Right cardiac atrium (tissue), 5 donors: ENCODE measurements at regions not wholly inside any gene's neighbourhood (a gene's known extent, or its start where the extent isn't known, plus 50 kb on each side); places are given as distances from the start of the nearest gene placed in this dataset.

Experiments used
- ATAC-seq, 2 donors: fragments of 200-7000 bp; cut with Tn5 transposase; one replicate each; pipeline versions ENCODE4 v1.8.0 to v1.9.1; 2020; ENCODE audit warnings: moderate library complexity in 2 of 2, mild to moderate bottlenecking in 1 of 2
- DNase-seq, 3 donors: peaks; one replicate each; pipeline ENCODE4 v3.0.0-alpha.2; 2020
- H3K27ac ChIP-seq: one replicate; pipeline ENCODE4 v1.5.1; 2013; ENCODE audit warnings: mild to moderate bottlenecking, low read length, control low read depth, moderate library complexity
- H3K27me3 ChIP-seq: one replicate; pipeline ENCODE4 v1.6.1; 2013; ENCODE audit not compliant: control insufficient read depth, insufficient read depth
- H3K4me1 ChIP-seq: one replicate; pipeline ENCODE4 v1.6.1; 2013; ENCODE audit warnings: low read length; ENCODE audit not compliant: control insufficient read depth, insufficient read depth
- H3K4me3 ChIP-seq: one replicate; pipeline ENCODE4 v1.5.1; 2013; ENCODE audit warnings: low read length, control low read depth
- H3K9me3 ChIP-seq: one replicate; pipeline ENCODE4 v1.6.1; 2013; ENCODE audit warnings: low read length; ENCODE audit not compliant: control insufficient read depth
- WGBS: extraction: QIAGEN DNeasy Blood & Tissue Kit; methylation state at CpG from one replicate; pipeline ENCODE4 v1.1.7; 2013; 5-methylcytosine and 5-hydroxymethylcytosine counted together
- intact Hi-C, 4 donors: fragments of 100-400 bp; cut with DNase I; formaldehyde crosslinking; loops; one replicate each; pipeline versions ENCODE4 v1.11.0 to v1.14.0; 2022 to 2023
- donor health status: healthy with polysubstance abuse.
- donor health status: DM: no; HTN: yes; CAD: no.
- donor health status: DM: no; HTN: no; CAD: no.
- donor health status: DM: no; HTN: yes; CAD: no; lungs with severe emphysema.
- donor health status: DM: yes; HTN: yes; CAD: no.

- no peak for ATAC-seq
Observed at GRCh38 chr20:24812373-24812772, 136.7 kb upstream of the CST7 start.

GRCh38 chr20:24813080-24813479 lies 136.0 kb upstream of the CST7 start:
- H3K27me3 ChIP-seq, result no peaks in the 10 kb centered on the region
- intact Hi-C loops, result no loop called here
- 87% methylated on average over 35 of the region's 35 CpGs for WGBS
- no peaks in the 10 kb centered on the region for H3K9me3 ChIP-seq
- no peak overlapping the region for H3K4me3 ChIP-seq
- no peaks in the 10 kb centered on the region for H3K4me1 ChIP-seq
- no peak for ATAC-seq
- no peak overlapping the region for H3K27ac ChIP-seq
- DNase-seq, result no peak

More at GRCh38 chr20:24812373-24812772, 136.7 kb upstream of the CST7 start:
- no peak for DNase-seq
- no peak overlapping the region for H3K27ac ChIP-seq
- H3K9me3 ChIP-seq, result no peaks in the 10 kb centered on the region
- intact Hi-C loops, result no loop called here
- no peak overlapping the region for H3K4me3 ChIP-seq
- H3K4me1 ChIP-seq, result no peaks in the 10 kb centered on the region
- 68% methylated on average over 6 of the region's 6 CpGs for WGBS
- no peaks in the 10 kb centered on the region for H3K27me3 ChIP-seq

- Histone ChIP-seq H3K4me3 (no peak overlapping the region), H3K27ac (no peak overlapping the region), H3K4me1 (no peaks in the 10 kb centered on the region), H3K27me3 (no peaks in the 10 kb centered on the region), H3K9me3 (no peaks in the 10 kb centered on the region)
- no peak for ATAC-seq
- 80% methylated on average over 5 of the region's 5 CpGs for WGBS
- intact Hi-C loops, result no loop called here
- DNase-seq, result no peak
Observed at GRCh38 chr20:24813496-24813895, 135.6 kb upstream of the CST7 start.

GRCh38 chr20:24813936-24814335 lies 135.1 kb upstream of the CST7 start:
- H3K4me3 ChIP-seq, result no peak overlapping the region
- H3K4me1 ChIP-seq, result no peaks in the 10 kb centered on the region
- WGBS, result 83% methylated on average over 6 of the region's 6 CpGs
- no peak overlapping the region for H3K27ac ChIP-seq
- intact Hi-C loops, result no loop called here
- no peaks in the 10 kb centered on the region for H3K9me3 ChIP-seq
- no peaks in the 10 kb centered on the region for H3K27me3 ChIP-seq
- no peak for DNase-seq
- no peak for ATAC-seq

- WGBS, result 80% methylated on average over 9 of the region's 9 CpGs
- Histone ChIP-seq H3K9me3 (no peaks in the 10 kb centered on the region), H3K27ac (no peak overlapping the region), H3K4me1 (no peaks in the 10 kb centered on the region), H3K4me3 (no peak overlapping the region), H3K27me3 (no peaks in the 10 kb centered on the region)
- DNase-seq (no peak), ATAC-seq (no peak)
- intact Hi-C loops, result no loop called here
Observed at GRCh38 chr20:24814556-24815195, 134.4 kb upstream of the CST7 start.

- no peaks in the 10 kb centered on the region for H3K4me1 ChIP-seq
- no peak for ATAC-seq
- no peaks in the 10 kb centered on the region for H3K9me3 ChIP-seq
- H3K27me3 ChIP-seq, result no peaks in the 10 kb centered on the region
- no peak overlapping the region for H3K27ac ChIP-seq
- DNase-seq, result no peak
- 84% methylated on average over 16 of the region's 16 CpGs for WGBS
- intact Hi-C loops, result no loop called here
- no peak overlapping the region for H3K4me3 ChIP-seq
Observed at GRCh38 chr20:24815196-24815815, 133.8 kb upstream of the CST7 start.

GRCh38 chr20:24815931-24816330 lies 133.1 kb upstream of the CST7 start:
- Histone ChIP-seq H3K4me1 (no peaks in the 10 kb centered on the region), H3K27ac (no peak overlapping the region), H3K4me3 (no peak overlapping the region), H3K9me3 (no peaks in the 10 kb centered on the region), H3K27me3 (no peaks in the 10 kb centered on the region)
- intact Hi-C loops, result no loop called here
- 88% methylated on average over 17 of the region's 17 CpGs for WGBS
- DNase-seq (no peak), ATAC-seq (no peak)

GRCh38 chr20:24816431-24816830 lies 132.6 kb upstream of the CST7 start:
- Histone ChIP-seq H3K4me3 (no peak overlapping the region), H3K9me3 (no peaks in the 10 kb centered on the region), H3K27me3 (no peaks in the 10 kb centered on the region), H3K27ac (no peak overlapping the region), H3K4me1 (no peaks in the 10 kb centered on the region)
- ATAC-seq (no peak), DNase-seq (no peak)
- 64% methylated on average over 6 of the region's 6 CpGs for whole genome bisulfite sequencing
- intact Hi-C loops, result no loop called here

- intact Hi-C loops, result no loop called here
- H3K4me3 ChIP-seq, result no peak overlapping the region
- ATAC-seq (no peak), DNase-seq (no peak)
- no peaks in the 10 kb centered on the region for H3K9me3 ChIP-seq
- no peaks in the 10 kb centered on the region for H3K27me3 ChIP-seq
- H3K4me1 ChIP-seq, result no peaks in the 10 kb centered on the region
- no peak overlapping the region for H3K27ac ChIP-seq
- WGBS, result 62% methylated on average over 4 of the region's 4 CpGs
Observed at GRCh38 chr20:24816907-24817306, 132.2 kb upstream of the CST7 start.

GRCh38 chr20:24817351-24817750 lies 131.7 kb upstream of the CST7 start:
- H3K4me3 ChIP-seq, result no peak overlapping the region
- no peak for DNase-seq
- no peak overlapping the region for H3K27ac ChIP-seq
- no peaks in the 10 kb centered on the region for H3K4me1 ChIP-seq
- intact Hi-C loops, result no loop called here
- H3K27me3 ChIP-seq, result no peaks in the 10 kb centered on the region
- H3K9me3 ChIP-seq, result no peaks in the 10 kb centered on the region
- 77% methylated on average over 6 of the region's 6 CpGs for WGBS
- ATAC-seq, result no peak

- H3K9me3 ChIP-seq, result no peaks in the 10 kb centered on the region
- intact Hi-C loops, result no loop called here
- no peaks in the 10 kb centered on the region for H3K27me3 ChIP-seq
- no peak for ATAC-seq
- no peaks in the 10 kb centered on the region for H3K4me1 ChIP-seq
- H3K27ac ChIP-seq, result no peak overlapping the region
- WGBS, result 87% methylated on average over 5 of the region's 5 CpGs
- no peak for DNase-seq
- H3K4me3 ChIP-seq, result no peak overlapping the region
Observed at GRCh38 chr20:24818056-24818455, 131.0 kb upstream of the CST7 start.
